Large intestine (tissue), 3 donors: ENCODE measurements at regions not wholly inside any gene's neighbourhood (a gene's known extent, or its start where the extent isn't known, plus 50 kb on each side); places are given as distances from the start of the nearest gene placed in this dataset.

Experiments used
- DNase-seq, 2 donors: peaks; one replicate each; pipeline versions ENCODE4 v3.0.0 to v3.0.0-alpha.2; 2013
- H3K27ac ChIP-seq: one replicate; pipeline ENCODE4 v1.5.1; 2013; ENCODE audit warnings: low read length
- H3K27me3 ChIP-seq: 2 replicates; pipeline ENCODE4 v1.6.1; 2013; ENCODE audit warnings: low read length; ENCODE audit not compliant: control insufficient read depth, insufficient read depth
- H3K36me3 ChIP-seq: 2 replicates; pipeline ENCODE4 v1.6.1; 2013; ENCODE audit warnings: low read length; ENCODE audit not compliant: control insufficient read depth, insufficient read depth
- H3K4me1 ChIP-seq: one replicate; pipeline ENCODE4 v1.6.1; 2013; ENCODE audit warnings: low read length; ENCODE audit not compliant: control insufficient read depth, insufficient read depth
- H3K4me3 ChIP-seq: one replicate; pipeline ENCODE4 v1.5.1; 2013; ENCODE audit warnings: low read length
- H3K9me3 ChIP-seq: one replicate; pipeline ENCODE4 v1.6.1; 2013; ENCODE audit warnings: mild to moderate bottlenecking, low read depth, low read length, moderate library complexity; ENCODE audit not compliant: control insufficient read depth
- WGBS: methylation state at CpG from one replicate; pipeline ENCODE4 v1.1.5; 2013; ENCODE audit warnings: low lambda C conversion rate; ENCODE audit not compliant: insufficient coverage; 5-methylcytosine and 5-hydroxymethylcytosine counted together

DNA sequence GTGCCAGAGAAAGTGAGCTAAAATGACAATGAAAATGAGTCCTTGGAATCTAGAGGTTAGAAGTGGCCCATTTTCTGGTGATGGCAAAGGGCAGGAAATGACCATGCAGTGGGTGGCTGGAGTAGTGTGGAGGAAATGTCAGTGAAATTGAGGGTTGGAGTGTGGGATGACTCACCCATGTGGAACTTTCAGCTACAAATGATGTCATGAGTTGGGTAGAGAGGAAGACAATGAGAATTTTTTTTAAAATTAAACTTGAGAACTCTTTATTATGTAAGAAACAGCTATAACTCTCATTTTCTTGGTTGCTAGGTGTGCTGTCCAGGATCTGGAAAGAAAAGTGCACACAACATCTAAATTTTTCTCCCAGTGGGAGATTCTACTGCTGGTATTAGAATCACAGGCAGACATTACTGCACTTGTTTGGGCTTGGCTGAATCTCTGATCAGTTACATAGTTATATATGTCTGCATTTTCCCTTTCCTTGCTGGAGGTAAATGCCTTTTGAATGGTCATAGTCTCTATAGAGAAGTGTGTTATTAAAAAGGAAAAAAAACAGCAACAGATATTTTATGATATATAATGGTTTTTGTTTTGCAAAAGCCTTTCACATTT is 56.8 kb upstream of the GNG12 start:
- H3K4me1 ChIP-seq = no peaks in the 10 kb centered on the region
- no peaks in the 10 kb centered on the region for H3K36me3 ChIP-seq
- no peaks in the 10 kb centered on the region for H3K9me3 ChIP-seq
- no peaks in the 10 kb centered on the region for H3K27me3 ChIP-seq
- no peak overlapping the region for H3K27ac ChIP-seq
- DNase-seq = no peak
- no peak overlapping the region for H3K4me3 ChIP-seq

DNA sequence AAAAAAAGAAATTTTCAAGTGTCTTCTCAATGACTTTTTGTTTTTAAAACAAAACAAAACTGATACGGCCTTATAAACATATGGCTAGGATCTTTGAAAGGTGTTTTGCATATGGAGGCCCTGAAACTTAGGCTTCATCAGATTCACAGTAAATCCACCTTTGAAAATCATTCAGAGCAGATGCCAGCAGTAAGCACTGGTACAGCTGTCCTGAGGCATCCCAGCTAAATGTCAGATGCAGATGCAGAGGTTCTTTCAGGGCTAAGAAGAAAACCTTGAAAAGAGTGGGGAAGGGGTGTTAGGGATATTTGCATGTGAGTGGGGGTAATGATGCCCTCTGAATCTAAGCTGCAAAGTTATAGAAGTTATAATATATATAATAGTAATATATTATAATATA is 56.2 kb upstream of the GNG12 start:
- no peaks in the 10 kb centered on the region for H3K27me3 ChIP-seq
- H3K27ac ChIP-seq = no peak overlapping the region
- no peaks in the 10 kb centered on the region for H3K36me3 ChIP-seq
- WGBS = no CpG with 5 or more reads among the region's 1 CpG
- H3K4me3 ChIP-seq = no peak overlapping the region
- no peak for DNase-seq
- no peaks in the 10 kb centered on the region for H3K9me3 ChIP-seq
- H3K4me1 ChIP-seq = no peaks in the 10 kb centered on the region

DNA sequence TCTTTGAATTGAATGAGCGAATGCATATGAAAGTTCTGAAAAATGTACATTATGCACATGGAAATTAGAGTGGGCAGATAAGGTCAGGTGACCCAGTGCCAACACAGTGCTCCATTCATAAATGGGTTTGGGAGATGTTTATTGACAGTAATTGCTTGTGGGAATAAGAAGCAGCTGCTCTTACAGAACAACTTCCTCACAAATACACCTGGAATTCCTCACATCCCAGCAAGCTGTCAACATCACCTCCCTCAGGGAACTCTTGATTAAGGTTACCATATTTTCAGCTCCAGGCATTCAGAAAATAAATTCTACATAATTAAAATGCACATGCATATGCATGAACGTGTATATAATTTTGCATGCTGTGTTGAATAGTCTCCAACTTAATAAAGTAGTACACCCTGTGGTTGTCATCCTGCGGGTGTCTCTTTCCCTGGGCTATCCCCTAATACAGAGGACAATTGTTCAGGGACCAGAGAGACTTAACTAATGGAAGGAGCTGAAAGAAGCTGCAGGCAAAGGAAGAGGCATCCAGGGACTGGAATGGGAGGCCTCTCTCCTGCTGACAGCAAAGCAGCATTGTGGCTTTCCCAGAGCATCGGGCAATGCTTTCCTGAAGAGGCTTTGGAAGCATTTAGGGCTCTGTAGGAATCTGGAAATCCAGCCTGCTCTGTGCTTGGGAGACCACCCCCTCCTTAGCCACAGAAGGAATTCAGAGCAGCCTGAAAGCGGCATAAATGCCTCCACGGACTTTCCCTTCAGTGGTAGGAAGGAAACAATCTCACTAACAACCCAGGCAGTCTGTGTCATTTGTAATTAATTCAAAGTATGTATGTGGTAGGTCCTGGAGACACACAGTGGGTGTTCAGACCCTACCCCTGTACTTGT is 55.2 kb upstream of the GNG12 start:
- H3K36me3 ChIP-seq = no peaks in the 10 kb centered on the region
- H3K27me3 ChIP-seq = no peaks in the 10 kb centered on the region
- H3K27ac ChIP-seq = no peak overlapping the region
- no peaks in the 10 kb centered on the region for H3K4me1 ChIP-seq
- 80% methylated on average over 1 of the region's 6 CpGs for WGBS
- no peak for DNase-seq
- no peak overlapping the region for H3K4me3 ChIP-seq
- H3K9me3 ChIP-seq = no peaks in the 10 kb centered on the region

DNA sequence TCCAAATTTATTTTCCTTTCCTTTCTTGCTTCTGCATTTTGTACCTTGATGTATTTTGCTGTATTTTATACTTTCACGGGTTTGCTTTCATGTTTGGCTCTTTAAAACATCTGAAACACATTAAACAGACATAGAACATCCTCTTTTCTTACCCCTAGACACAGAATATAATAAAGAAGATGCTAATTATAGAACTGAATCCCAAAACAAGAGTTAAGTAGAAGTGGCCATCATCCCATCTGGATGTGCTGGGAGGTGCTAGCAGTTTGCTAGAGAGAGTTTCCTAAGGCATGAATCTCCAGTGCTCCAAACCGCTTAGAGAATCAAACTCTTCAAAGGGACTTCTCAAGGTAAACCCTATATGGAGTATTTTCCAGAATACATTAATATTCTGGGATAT is 53.9 kb upstream of the GNG12 start:
- WGBS = 60% methylated on average over 1 of the region's 2 CpGs

DNA sequence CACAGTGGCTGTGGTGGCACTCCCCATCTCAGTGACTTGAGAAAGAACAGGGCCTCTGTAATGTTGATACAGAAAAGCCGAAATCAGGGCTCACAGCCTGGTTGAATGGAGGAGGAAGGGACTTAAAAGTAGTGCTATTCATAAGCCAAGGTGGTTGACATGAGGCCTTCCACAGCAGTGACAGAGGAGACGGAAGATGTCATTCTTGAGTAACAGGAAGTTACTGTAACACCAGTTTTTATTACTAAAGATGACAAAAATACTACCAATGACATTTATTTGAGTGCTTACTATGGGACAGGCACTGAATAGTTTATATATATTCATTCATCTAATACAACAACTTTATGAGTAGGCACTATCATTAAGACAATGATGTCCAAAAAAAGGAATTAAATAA is 52.8 kb upstream of the GNG12 start:
- Histone ChIP-seq H3K4me1 (no peaks in the 10 kb centered on the region), H3K27me3 (no peaks in the 10 kb centered on the region), H3K36me3 (no peaks in the 10 kb centered on the region), H3K4me3 (no peak overlapping the region), H3K9me3 (no peaks in the 10 kb centered on the region), H3K27ac (no peak overlapping the region)
- no CpG with 5 or more reads among the region's 2 CpGs for WGBS
- no peak for DNase-seq

More for the DNA sequence above, 53.9 kb upstream of the GNG12 start:
- Histone ChIP-seq H3K27ac (no peak overlapping the region), H3K27me3 (no peaks in the 10 kb centered on the region), H3K36me3 (no peaks in the 10 kb centered on the region), H3K4me1 (no peaks in the 10 kb centered on the region), H3K4me3 (no peak overlapping the region), H3K9me3 (no peaks in the 10 kb centered on the region)
- DNase-seq = no peak

DNA sequence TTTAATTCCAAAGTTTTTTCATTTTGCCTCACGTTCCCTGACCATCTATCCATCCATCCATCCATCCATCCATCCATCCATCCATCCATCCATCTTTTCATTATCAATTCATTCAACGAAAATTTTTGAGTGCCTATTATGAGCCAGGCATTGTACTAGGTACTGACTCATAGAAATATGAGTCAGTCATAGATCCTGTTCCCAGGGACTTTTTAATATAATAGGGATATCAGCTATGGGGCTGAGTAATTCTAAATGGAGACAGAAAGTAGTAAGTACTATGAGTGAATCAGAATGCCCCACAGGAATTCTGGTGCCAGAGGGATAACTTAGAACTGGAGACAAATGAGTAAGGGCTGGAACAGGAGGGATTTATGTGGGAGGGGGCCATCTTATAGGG is 49.8 kb upstream of the GNG12 start:
- no peaks in the 10 kb centered on the region for H3K4me1 ChIP-seq
- no peaks in the 10 kb centered on the region for H3K27me3 ChIP-seq
- WGBS = 88% methylated on average over 1 of the region's 2 CpGs
- H3K36me3 ChIP-seq = no peaks in the 10 kb centered on the region
- H3K9me3 ChIP-seq = no peaks in the 10 kb centered on the region
- H3K27ac ChIP-seq = no peak overlapping the region
- no peak for DNase-seq
- H3K4me3 ChIP-seq = no peak overlapping the region
